PC-9 (cell line): ENCODE measurements at regions not wholly inside any gene's neighbourhood (a gene's known extent, or its start where the extent isn't known, plus 50 kb on each side); places are given as distances from the start of the nearest gene placed in this dataset.

Experiments
- EZH2 ChIP-seq: fragments of 200-600 bp; sonication (generic); IDR thresholded peaks from 2 replicates; pipeline ENCODE4 v1.8.0; 2017; ENCODE audit warnings: antibody characterized with exemption, low read depth
- TF ChIP-seq, protein P1 (sequence below): fragments of 200-600 bp; sonication (generic); conservative IDR thresholded peaks from 2 replicates; pipeline ENCODE4 v1.6.1; 2017; ENCODE audit warnings: mixed run types, antibody characterized with exemption, mild to moderate bottlenecking, moderate library complexity

DNA sequence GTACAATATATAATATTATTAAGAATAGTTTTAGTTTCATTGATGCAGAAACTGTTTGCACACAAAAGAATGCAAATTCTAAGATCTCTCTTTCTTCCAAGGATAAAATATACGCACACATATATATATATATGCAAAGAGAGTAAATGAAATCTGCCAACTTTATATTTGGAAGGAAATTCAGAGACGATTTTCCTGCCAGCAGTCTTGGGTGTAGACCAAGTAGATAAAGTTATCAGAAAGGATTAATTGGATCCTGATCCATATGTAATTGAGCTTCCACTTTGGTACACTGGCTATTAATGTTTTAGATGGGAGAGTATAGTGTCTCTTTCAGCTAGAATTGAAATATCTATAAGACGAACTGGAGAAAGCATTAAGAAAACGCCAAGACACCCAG is 295.4 kb upstream of the IL12A start:
- TF ChIP-seq, protein P1, sequence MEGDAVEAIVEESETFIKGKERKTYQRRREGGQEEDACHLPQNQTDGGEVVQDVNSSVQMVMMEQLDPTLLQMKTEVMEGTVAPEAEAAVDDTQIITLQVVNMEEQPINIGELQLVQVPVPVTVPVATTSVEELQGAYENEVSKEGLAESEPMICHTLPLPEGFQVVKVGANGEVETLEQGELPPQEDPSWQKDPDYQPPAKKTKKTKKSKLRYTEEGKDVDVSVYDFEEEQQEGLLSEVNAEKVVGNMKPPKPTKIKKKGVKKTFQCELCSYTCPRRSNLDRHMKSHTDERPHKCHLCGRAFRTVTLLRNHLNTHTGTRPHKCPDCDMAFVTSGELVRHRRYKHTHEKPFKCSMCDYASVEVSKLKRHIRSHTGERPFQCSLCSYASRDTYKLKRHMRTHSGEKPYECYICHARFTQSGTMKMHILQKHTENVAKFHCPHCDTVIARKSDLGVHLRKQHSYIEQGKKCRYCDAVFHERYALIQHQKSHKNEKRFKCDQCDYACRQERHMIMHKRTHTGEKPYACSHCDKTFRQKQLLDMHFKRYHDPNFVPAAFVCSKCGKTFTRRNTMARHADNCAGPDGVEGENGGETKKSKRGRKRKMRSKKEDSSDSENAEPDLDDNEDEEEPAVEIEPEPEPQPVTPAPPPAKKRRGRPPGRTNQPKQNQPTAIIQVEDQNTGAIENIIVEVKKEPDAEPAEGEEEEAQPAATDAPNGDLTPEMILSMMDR = no peak
- TF ChIP-seq EZH2 = no peak
